GM18861 (cell line): ENCODE measurements at regions not wholly inside any gene's neighbourhood (a gene's known extent, or its start where the extent isn't known, plus 50 kb on each side); places are given as distances from the start of the nearest gene placed in this dataset.
"Not testable (repeated sequence)": the region's sequence is repeated elsewhere in the genome, so short reads cannot be mapped to it uniquely, and the experiment has no call there.

Source experiments
- ATAC-seq: cut with Tn5 transposase; IDR thresholded peaks from one replicate; pipeline ENCODE4 v1.9.1; 2021; ENCODE audit not compliant: unreplicated experiment

- no peak for ATAC-seq
These were observed 467.4 kb downstream of the TYW1 start for GRCh38 chr7:67463983-67464382.

- ATAC-seq: no peak
These were observed 469.5 kb downstream of the TYW1 start for GRCh38 chr7:67466109-67466508.

DNA sequence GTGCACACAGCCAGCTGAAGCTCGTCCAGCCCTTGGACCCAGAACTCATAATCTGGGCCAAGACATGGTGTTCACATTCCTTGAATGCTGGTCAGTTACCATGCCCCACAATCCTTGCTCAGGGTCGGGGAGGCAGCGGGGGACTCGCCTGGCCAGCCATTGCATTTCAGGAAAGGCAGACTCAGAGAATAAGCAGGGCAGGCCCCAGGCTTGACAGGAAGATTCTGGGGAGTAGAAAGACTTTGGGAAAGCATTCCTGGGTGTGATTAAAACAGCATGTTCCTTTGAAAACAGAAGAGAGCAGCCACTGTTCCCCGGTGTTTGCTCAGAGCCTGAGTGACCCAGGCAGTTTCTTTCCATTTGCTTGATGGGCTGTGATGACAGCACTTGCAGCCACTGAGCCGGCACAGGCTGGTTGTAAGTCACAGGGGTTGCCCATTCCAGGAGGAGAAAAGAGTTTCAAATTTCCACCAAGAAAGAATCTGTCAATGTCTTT lies 473.7 kb downstream of the TYW1 start:
- no peak for ATAC-seq

DNA sequence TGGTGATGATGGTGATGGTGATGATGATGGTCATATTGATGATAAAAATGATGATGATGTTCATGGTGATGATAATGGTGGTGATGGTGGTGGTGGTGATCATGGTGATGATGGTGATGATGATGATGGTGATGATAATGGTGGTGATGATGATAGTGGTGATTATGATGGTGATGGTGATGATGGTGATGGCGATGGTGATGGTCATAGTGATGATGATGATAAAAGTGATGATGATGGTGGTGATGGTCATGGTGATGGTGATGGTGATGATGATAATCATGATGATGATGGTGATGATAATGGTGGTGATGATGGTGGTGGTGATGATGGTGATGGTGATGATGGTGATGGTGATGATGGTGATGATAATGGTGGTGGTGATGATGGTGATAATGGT lies 478.7 kb downstream of the TYW1 start:
- ATAC-seq: no peak

- ATAC-seq: no peak
These were observed 481.4 kb downstream of the TYW1 start for GRCh38 chr7:67478066-67478465.

DNA sequence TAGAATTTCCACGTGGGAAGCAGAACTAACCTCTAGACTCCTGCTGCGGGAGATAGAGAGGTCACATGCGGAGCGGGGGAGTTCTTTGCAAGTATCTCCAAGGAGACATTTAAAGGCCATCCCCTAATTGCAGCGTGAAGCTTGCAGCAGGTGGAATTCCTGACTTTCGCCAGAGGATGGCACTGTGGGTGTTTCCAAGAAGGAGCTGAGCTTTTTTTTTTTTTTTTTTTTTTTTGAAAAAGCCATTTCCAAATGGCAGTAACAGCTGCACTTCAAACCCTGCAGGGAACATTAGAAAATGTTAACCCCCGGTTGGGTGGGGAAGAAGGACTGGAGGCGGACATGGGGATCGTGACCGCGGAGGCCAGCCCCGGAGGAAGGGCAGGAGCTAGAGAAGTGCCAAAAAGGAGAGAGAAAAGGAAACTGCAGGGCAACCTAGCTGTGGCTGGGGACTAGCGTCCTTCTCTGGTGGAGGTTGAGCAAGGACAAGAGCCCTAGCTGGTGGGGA lies 487.7 kb downstream of the TYW1 start:
- no peak for ATAC-seq

DNA sequence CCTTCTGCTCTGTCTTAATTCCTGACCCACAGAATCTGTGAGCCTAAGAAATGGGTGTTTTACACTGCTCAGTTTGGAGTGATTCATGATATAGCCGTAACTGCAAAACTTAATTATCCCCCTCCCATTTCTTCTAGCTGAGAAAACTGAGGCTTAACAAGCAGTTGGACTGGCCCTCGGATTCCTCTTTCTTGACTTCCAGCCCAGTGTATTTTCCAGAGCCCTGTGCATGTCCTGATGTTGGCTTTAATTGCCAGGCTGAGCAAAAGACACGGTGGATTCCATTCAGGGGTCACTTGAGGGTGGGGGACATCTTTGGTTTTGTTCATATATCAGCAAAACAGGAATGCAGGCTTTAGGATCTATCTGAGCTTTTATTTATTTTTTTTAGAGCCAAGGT lies 489.8 kb downstream of the TYW1 start:
- no peak for ATAC-seq

DNA sequence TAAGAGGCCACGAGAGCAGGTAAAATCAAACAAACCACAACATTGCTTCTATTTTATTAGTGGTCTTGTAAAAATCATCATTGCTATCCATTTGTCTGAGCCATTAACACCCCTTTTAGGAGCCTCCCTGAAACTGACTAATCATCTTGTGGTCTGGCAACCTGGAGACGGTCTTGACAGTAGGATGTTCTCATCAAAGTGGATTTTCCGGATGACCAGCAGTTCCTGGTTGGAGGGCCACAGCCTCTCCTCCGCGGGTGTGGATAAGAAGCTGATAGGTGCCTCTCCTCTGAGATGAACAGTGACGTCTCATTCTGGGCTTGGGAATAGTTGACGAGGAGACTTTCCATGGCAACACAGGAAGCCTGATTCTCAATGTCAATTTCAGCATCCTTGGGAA lies 490.7 kb downstream of the TYW1 start:
- no peak for ATAC-seq

- ATAC-seq: no peak
These were observed 493.2 kb downstream of the TYW1 start for GRCh38 chr7:67489881-67490280.

DNA sequence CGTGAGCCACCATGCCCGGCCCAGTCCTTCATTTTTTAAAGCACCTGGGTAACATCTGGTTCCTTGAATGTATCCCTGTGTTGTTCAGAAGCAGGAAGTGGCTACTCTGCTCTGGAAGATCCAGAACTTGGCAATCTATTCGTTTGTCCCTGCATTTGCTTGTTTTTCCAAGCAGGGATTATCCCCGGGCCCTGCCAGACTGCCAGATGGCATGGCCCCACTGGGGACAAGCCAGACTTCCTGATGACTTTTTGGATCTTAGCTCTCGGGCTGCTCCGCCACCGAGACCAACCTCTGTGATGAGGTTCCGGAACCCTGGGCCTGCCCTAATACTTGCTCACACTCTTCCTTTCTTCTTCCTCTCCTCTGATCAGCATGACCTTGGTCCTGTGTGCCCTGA lies 496.7 kb downstream of the TYW1 start:
- no peak for ATAC-seq

DNA sequence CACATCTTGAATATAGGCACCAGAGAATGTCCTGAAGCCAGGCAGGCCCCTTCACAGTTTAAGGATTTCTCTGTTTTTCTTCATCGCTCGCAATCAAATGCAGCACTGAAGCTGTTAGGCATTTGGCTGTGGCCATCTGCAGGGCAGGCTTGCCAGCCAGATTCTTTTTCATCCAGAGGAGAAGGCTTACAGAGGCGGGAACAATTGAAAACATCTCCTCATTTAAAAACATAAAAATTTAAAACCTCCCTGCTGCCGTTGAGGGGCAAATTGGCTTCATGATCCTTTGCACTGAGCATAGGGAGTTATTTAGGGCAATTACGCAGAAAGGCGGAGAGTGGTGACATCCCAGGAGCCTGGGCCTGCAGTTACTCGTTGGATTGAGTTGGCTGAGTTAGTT lies 500.0 kb downstream of the TYW1 start:
- no peak for ATAC-seq

DNA sequence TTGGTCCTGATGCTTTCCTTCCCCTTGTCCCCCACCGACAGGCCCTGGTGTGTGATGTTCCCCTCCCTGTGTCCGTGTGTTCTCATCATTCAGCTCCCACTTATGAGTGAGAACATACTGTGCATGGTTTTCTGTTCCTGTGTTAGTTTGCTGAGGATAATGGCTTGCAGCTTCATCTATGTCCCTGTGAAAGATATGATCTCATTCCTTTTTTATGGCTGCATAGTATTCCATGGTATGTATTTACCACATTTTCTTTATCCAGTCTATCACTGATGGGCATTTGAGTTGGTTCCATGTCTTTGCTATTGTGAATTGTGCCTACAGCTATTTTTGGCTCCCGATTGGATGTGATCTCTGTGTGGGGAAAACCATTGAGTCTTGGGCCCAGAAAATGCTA lies 501.3 kb downstream of the TYW1 start:
- ATAC-seq: not testable (repeated sequence)

DNA sequence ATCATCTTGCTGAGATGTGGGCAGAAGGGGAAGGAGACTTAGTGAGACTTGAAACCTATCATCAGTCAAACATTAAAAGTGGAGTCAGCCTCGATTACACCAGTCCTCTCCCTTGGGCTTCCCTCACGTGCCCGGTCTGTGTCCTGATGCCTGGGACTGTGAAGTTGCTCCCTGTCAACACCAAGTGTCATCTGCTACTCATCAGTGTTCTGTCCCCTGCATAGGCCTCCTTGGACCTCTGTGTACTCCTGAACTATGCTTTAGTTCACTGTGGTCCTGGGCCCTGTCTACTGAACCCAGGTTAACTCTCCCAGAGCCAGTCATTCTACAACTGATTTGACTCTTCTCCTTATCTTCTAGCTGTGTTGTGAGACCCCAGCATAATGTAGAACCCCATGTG lies 506.3 kb downstream of the TYW1 start:
- no peak for ATAC-seq

GRCh38 chr7:67505449-67505848 lies 508.8 kb downstream of the TYW1 start:
- no peak for ATAC-seq

DNA sequence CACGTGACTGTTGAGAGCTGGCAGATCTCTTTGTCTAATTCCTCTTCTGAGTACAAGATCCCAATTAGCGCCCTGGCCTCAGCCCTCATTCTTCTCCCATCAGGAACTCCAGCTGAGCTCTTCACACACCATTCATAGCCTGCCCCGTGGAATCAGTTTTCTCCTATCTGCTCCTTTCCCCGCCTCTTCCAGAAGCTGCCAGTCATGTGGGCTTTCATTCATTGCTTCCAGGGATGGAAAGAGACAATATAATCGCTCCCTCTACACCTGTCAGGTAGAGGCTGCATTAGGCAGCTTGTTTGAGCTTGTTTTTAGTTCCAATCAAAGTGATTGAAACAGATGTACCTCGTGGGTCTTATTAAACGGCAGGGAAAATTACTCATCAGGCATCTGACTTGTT lies 515.8 kb downstream of the TYW1 start:
- no peak for ATAC-seq

DNA sequence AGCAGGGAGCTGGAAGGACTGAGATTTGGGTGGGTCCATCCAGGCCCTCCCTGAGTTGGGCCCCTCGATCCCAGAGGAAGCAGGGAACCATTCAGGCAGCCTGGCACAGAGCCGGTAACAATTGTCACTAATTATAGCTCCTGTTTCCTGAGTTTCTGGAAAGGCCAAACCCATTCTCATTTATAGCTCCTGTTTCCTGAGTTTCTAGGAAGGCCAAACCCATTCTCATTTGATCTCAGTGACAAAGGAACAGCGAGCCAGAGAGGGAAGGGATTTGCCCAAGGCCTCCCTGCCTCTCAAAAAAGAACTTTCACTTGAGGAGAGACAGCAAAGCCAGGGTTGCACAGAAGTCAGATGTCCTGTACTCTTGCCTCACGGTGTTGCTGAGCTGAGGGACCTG lies 521.9 kb downstream of the TYW1 start:
- ATAC-seq: no peak

GRCh38 chr7:67519171-67519570 lies 522.5 kb downstream of the TYW1 start:
- ATAC-seq: no peak

- ATAC-seq: no peak
These were observed 525.9 kb downstream of the TYW1 start for GRCh38 chr7:67522504-67522903.

DNA sequence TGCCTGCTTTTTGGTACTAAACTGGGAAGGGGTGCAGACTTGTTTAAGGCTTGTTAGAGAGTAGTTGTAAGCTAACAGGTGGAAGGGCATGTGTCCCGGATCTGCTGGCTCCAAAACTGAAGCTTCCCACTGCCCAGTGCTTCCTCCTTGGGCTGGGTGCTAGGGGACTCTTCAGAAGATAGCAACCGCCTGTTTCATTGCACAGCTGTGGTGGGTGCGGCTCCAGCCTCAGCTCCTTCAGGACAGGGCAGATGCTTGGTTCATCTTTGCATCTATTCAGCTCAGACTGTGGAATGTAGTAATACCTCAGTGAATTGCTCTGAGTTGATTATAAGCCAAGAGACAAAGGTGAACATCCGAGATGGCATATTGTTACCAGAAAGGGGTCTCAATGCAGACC lies 527.1 kb downstream of the TYW1 start:
- no peak for ATAC-seq

DNA sequence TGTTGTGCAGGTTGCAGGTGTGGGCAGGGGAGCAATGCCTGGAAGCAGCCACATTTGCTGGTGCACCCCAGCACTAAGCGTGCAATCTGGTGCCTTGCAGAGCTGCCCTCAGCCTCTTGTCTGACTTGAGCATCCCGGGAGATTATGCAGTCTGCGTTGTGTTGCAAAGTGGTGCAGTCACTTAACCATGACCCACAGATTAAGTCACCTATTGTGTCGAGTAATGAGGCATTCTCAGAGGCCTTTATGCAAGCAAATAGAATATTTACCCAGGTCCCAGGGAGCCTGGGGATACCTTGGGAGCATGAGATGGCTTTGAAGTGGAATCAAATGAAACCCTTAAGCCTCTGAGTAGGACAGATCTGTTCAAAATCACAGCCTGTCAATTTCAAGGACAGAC lies 529.0 kb downstream of the TYW1 start:
- no peak for ATAC-seq

DNA sequence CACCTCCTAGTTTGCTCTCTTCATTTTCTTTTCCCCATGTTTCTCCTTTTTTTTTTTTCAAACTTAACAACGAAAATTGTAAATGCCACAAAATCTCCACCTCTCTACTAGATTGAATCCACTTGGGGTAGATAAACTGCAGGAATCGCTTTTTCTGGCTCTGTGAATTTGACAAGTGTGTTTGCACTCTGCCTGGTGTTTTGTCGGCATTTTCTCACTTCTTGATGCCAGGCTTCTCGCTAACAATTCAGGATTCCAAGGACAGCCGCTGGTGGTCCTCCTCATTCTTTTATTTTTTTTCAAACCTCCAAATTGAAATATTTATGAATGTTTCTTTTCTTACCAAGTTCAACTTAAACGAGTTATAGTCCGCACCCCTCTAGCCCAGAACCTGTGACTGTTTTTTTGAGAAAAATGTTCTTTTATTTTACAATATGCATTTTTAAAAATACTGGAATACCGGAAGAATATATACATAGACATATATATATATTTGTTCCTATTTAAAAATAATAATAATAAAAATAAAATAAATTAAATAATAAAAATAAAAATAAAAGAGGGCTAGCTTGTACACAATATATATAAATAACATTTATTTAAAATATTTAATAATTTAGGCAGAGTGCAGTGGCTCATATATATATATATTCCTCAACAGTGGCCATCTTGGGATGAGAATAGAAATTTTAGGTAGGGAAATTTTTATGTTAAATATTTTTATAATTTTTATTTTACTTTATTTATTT lies 538.8 kb downstream of the TYW1 start:
- no peak for ATAC-seq

DNA sequence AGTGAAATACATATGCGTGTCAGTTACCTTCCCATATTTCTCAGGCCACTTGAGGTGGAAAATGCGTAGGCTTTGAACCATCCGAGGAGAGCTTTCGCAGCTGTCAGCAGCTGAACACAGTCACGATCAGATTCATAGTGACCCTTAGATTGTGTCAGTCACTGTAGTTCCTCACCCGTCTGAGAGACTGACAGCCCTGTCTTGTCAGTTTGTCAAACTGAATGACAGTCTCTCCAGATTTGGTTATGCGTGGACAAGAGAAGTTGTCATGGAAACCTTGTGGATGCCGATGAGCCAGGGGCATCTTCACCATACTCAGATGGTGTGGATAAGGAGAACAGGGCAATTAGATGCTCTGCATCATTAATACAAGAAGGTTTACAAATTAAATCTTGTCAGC lies 546.3 kb downstream of the TYW1 start:
- no peak for ATAC-seq
